ENCODE measurements at regions not wholly inside any gene's neighbourhood (a gene's known extent, or its start where the extent isn't known, plus 50 kb on each side); places are given as distances from the start of the nearest gene placed in this dataset.

- DNase-seq (ENCODE audit: low spot score): no peak
These were observed 806.5 kb downstream of the OTOL1 start for GRCh38 chr3:162302983-162303624.

GRCh38 chr3:162317046-162317445, 820.4 kb downstream of the OTOL1 start:
- DNase-seq (ENCODE audit: low spot score): no peak

DNA sequence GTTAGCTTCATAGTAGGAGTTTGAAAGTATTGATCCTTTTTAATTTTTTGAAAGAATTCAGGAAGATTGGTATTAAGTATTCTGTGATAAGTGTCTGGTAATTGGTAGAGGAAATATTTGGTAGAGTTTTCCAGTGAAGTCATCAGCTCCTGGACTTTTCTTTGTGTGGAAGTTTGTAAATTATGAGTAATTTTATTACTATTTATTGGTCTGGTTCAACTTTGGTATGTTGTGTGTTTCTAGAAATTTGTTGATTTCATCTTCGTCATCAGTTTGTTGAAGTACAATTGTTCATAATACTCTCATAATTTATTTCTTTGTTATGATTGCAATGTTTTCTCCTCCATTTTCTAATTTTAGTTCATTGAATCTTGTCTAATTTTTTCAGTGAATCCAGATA, 832.0 kb downstream of the OTOL1 start:
- no peak for DNase-seq (ENCODE audit: low spot score)

GRCh38 chr3:162329514-162329913, 832.9 kb downstream of the OTOL1 start:
- no peak for DNase-seq (ENCODE audit: low spot score)

GRCh38 chr3:162332344-162332743, 835.7 kb downstream of the OTOL1 start:
- DNase-seq (ENCODE audit: low spot score): no peak

DNA sequence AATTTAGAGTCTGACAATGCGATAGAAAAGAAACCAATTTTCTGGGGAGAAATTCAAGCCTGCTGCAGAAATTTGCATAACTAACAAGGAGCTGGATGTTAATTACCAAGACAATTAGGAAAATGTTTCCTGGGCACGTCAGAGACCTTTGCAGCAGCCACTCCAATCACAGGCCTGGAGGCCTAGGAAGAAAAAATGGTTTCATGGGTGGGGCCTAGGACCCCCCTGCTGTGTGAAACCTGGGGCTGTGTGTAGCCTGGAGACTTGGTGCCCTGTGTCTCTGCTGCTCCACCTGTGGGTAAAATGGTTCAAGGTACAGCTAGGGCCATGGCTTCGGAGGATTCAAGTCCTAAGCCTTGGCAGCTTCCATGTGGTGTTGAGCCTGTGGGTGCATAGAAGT, 837.9 kb downstream of the OTOL1 start:
- no peak for DNase-seq (ENCODE audit: low spot score)

- DNase-seq (ENCODE audit: low spot score): no peak
These were observed 841.0 kb downstream of the OTOL1 start for GRCh38 chr3:162337630-162338029.

- DNase-seq (ENCODE audit: low spot score): no peak
These were observed 841.9 kb downstream of the OTOL1 start for GRCh38 chr3:162338514-162338913.

DNA sequence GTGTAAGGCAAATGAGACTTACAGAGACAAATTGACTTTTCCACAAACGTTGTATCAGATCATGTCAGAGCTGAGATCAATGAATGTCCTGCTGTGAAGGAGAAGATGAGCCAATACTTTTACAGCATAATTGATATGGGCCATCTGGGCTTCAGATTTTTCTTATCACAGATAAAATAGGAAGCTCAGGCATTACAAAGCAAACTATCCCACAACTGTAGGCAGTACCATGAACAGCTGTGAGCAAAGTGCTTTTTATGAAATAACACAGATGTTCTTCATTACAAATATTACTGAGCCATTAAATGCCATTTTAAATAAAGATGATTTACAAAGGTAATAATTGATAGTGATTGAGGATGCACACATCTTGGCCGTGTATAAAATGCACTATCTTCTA, 852.3 kb downstream of the OTOL1 start:
- DNase-seq (ENCODE audit: low spot score): no peak

DNA sequence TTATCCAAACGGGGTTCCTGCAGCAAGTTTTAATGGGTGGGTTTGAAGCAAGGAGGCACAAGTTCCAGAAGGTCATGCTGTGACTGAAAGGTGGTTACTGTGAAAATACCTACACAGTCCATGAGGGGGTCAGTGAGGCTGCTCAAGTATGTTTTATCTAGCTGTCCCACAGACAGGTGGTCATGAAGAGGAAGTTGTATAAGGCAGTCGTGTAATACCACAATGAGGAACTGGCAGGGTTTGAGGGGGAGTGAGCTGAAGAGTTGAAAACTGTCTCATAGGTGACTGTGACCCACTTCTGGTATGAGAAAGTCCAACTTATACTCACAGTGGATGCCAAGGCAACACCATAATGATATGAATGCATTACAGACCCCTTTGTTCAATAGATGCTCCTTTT, 856.8 kb downstream of the OTOL1 start:
- no peak for DNase-seq (ENCODE audit: low spot score)

GRCh38 chr3:162354356-162354755, 857.7 kb downstream of the OTOL1 start:
- DNase-seq (ENCODE audit: low spot score): no peak

GRCh38 chr3:162365066-162365719, 868.6 kb downstream of the OTOL1 start:
- no peak for DNase-seq (ENCODE audit: low spot score)

DNA sequence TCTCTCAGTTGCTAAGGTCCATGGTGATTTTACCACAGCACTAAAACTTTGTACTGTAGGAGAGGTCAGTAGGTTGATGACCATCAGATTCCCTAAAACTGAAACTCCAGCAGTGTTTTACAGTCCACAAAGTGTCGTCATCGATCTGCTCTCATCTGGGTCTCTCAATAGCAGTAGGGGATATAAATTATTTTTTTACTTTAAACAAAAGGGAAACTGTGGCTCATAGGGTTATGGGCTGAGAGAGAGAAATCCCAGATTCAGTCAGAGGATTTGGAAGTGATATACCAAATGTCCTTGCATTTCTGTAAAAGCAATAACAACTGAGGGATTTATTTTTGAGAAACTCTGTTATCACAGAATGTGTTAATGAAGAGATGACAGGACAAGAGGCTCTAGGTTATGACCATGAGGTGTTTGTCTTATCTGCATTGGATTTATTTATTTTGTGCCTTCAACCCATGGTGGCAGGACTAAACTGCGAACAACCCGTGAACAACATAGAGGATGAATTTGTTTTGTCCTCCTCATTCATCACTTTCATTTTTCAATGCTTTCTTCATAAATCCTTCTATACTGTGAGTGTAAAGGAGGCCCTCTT, 869.7 kb downstream of the OTOL1 start:
- no peak for DNase-seq (ENCODE audit: low spot score)

DNA sequence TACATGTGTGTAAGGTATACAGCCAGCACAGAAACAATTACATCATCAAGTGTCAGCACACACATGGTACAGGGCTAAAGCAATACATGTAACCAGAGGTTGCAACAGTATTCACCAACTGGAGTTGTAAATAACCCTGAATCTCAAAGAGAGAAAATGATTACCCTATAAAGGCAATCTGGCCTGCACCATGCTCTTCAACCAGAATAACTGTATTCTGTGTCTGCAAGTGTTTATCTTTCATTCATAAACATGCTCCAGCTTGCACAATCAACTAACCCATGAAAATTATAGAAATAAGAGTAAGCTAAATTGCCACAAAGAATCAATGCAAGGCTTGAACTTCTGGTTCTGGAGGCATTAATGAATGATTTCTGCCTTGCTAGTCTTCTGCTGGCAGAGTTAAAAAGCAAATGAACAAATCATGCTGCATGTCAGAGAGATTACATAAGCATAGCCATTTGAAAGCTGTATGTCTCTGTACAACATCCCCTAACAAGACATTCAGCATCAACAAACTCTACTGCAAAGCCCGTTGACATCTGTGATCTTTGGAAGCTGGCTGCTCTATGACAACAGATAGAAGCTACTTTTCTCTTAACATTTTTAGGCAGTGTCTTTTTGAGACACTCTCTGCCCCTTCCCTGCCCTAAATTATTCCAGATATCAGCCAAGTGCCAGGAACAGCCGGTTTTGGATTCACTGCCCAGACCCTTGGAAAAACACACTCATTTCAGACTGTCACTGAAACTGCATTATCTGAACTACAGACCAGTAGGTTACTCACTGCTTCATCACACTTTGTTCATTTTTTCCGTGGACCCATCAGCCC, 871.0 kb downstream of the OTOL1 start:
- DNase-seq (ENCODE audit: low spot score): peak; percentile 4

DNA sequence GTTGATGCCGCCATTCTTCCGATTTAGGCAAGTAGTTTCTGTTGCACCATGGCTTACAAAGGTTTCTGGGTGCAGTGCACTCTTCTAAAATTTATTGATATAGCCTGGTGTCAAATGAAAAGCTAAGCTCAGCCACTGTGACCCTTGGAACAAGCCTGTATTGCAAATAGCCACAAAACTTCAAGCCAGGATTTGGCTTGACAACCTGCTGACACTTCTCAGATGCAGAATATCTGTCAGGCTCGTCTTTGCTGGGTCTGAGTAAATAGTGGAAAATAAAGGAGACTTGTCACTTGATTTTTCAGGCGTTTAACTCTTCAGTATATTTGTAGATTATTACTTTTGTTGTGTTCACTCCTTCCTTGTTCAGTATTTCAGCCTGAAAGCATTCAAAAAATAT, 871.8 kb downstream of the OTOL1 start:
- no peak for DNase-seq (ENCODE audit: low spot score)

GRCh38 chr3:162369306-162369705, 872.7 kb downstream of the OTOL1 start:
- no peak for DNase-seq (ENCODE audit: low spot score)

- no peak for DNase-seq (ENCODE audit: low spot score)
These were observed 873.5 kb downstream of the OTOL1 start for GRCh38 chr3:162370141-162370540.

DNA sequence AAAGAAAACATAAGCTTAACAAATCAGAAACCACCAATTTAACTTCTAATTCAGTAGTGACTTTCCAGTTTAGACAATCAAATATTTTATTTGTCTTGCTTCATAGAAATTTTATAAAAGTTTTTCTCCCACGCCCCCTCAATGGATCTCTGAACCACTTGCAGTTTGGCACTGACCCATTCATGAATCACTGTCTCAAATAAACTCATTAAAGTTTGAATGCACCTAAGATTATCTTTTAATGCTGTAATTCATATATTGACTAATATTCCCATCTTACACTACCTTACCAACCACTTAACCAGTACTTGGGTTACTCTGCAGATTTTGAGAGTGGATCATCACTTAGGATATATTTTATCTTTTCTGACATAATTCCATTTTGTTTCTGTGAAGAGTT, 880.2 kb downstream of the OTOL1 start:
- no peak for DNase-seq (ENCODE audit: low spot score)

- no peak for DNase-seq (ENCODE audit: low spot score)
These were observed 881.0 kb downstream of the OTOL1 start for GRCh38 chr3:162377608-162378007.

GRCh38 chr3:162385387-162385786, 888.8 kb downstream of the OTOL1 start:
- no peak for DNase-seq (ENCODE audit: low spot score)

DNA sequence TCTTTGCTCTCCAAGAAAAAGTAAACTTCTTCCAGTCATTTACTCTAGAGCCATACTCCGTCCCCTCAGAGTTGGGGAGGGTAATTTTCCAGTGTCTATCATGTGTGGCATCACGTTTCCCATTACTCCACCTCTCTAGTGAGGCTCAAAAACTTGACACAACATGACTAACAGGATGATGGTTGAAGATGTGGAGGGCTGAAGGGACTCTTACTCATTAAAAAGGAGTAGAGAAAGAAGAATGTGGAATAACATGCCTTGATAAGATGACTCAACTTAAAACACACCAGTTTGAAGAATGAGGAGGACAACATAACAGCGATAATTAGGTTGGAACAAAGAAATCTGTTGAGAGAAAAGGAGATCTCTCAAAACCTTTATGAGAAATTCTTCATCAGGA, 894.3 kb downstream of the OTOL1 start:
- no peak for DNase-seq (ENCODE audit: low spot score)

GRCh38 chr3:162391301-162391700, 894.7 kb downstream of the OTOL1 start:
- no peak for DNase-seq (ENCODE audit: low spot score)

GRCh38 chr3:162395496-162395895, 898.9 kb downstream of the OTOL1 start:
- no peak for DNase-seq (ENCODE audit: low spot score)
